Hematopoietic multipotent progenitor cell treated with erythropoietin and hydrocortisone succinate and interleukin-3 and kit ligand, for 6 days (in vitro differentiated cells): ENCODE measurements at regions not wholly inside any gene's neighbourhood (a gene's known extent, or its start where the extent isn't known, plus 50 kb on each side); places are given as distances from the start of the nearest gene placed in this dataset.

Experiments used
- DNase-seq: peaks from one replicate; pipeline ENCODE4 v3.0.0-alpha.2; 2015

GRCh38 chrY:4483693-4484092 is 516.4 kb upstream of the PCDH11Y start:
- DNase-seq: peak; percentile 57
